NCI-H2227 (cell line): ENCODE measurements at regions not wholly inside any gene's neighbourhood (a gene's known extent, or its start where the extent isn't known, plus 50 kb on each side); places are given as distances from the start of the nearest gene placed in this dataset.
"Not testable (repeated sequence)": the region's sequence is repeated elsewhere in the genome, so short reads cannot be mapped to it uniquely, and the experiment has no call there.

Experiments
- DNase-seq: peaks from one replicate; lab custom pipeline; 2025; ENCODE audit not compliant: unreplicated experiment; lab: John Stamatoyannopoulos, UW

DNA sequence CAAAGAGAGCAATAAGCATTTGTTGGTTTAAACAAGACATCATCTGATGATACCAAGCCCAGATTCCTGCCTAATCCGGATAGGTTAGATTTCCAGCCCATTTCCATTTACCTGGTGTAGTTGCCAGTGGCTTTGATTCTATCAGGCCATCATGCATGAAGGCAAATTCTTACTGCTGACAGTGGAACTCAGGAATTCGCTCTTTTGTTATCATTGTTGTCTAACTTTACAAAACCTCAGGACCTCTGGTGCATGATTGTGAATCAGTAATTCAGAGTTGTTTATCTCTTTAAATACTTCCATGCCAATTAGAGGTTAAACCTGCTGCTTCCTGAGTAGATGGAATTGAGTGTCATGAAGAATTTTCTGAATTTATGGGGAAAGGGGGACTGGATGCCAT, 76.5 kb downstream of the C9orf152 start:
- DNase-seq: no peak

- not testable (repeated sequence) for DNase-seq
These were observed 75.4 kb downstream of the C9orf152 start for GRCh38 chr9:110132531-110132930.

DNA sequence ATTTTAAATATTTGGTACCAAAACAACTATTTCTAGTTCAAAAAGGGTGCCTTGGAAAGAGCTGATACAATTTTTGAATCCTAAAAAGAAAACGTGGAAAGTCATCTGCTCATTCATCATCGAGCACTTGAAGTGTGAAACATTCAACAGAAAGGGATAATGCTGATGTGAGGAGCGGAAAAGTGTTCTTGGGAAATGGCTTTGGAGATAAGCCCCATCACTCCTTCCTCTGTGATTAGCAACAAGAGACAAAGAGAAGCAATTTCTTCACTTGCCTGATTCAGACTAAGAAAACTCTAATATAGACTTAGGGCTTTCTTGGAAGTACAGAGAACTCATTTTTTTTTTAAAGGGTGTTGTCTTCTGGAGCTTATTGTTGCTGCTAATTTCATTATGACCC, 74.9 kb downstream of the C9orf152 start:
- no peak for DNase-seq

DNA sequence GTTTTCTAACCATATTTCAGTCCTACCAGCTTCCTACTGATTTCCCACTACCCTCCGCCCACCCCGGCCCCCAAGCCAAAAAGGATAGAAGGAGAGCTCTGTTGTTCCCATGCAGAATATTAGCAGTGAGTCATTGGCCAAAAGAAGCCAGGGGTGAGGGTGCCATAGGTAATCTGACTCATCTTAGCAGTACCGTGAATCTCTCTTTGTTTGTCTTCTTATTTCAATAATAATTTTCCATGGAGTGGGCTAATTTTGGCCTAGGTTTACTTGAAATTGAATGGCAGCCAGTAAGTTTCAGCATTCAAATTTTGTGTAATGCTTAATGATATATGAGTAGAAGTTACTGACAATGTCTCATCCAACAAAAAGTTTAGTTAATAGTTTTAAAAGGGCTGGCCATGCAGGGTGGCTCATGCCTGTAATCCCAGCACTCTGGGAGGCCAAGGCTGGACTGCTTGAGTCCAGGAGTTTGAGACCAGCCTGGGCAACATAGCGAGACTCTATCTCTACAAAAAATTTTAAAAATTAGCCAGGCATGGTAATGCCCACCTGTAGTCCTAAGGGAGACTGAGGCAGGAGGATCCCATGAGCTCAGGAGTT, 74.2 kb downstream of the C9orf152 start:
- DNase-seq: no peak

- no peak for DNase-seq
These were observed 72.1 kb downstream of the C9orf152 start for GRCh38 chr9:110135846-110136245.

GRCh38 chr9:110136802-110137201, 71.2 kb downstream of the C9orf152 start:
- DNase-seq: no peak

- DNase-seq: no peak
These were observed 67.7 kb downstream of the C9orf152 start for GRCh38 chr9:110140276-110140675.

GRCh38 chr9:110141227-110141793, 66.6 kb downstream of the C9orf152 start:
- no peak for DNase-seq

DNA sequence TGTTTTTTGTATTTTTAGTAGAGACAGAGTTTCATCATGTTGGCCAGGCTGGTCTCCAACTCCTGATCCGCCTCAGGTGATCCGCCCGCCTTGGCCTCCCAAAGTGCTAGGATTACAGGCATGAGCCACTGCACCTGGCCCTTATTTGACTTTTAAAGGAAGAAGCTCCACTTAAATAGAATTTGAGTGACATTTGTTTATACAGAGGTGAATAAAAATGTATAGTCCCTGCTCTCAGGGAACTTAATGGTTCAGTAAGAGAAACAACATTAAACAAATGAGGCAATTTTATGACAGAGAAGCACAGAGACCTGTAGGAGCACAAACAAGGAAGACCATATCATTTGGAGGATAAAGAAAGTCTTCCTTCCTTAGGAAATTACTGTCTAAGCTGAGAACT, 65.7 kb downstream of the C9orf152 start:
- DNase-seq: no peak

GRCh38 chr9:110142868-110143481, 65.0 kb downstream of the C9orf152 start:
- DNase-seq: peak; percentile 30

GRCh38 chr9:110143485-110143884, 64.5 kb downstream of the C9orf152 start:
- no peak for DNase-seq

DNA sequence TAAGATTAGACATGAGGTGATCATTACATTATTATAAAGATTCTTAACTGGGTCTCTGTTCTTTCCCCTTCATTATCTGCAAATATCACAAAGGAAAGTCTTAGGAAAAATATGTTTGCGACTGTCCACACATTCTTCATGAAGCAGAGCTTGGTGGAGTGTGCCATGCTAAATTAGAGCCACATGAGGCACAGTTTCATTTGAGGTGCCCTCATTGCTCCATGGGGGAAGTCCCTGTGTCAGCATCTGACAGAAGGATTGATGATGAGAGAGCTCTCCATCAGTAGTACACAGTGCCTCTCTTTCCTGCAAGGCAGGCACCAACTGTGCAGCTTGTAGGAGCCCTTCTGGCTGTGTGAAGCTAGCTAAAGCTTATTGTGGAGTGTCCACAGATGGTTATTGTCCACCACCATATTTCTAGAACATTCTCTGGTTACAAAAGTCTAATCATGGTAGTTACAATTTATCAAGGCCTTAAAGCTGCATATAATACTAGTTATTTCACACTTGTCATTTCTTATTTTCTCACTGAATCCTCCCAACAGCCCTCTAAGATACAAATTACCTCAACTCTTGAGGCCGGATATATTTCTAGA, 63.9 kb downstream of the C9orf152 start:
- no peak for DNase-seq

- DNase-seq: no peak
These were observed 61.6 kb downstream of the C9orf152 start for GRCh38 chr9:110146373-110146772.

- DNase-seq: no peak
These were observed 59.6 kb downstream of the C9orf152 start for GRCh38 chr9:110148384-110148783.

DNA sequence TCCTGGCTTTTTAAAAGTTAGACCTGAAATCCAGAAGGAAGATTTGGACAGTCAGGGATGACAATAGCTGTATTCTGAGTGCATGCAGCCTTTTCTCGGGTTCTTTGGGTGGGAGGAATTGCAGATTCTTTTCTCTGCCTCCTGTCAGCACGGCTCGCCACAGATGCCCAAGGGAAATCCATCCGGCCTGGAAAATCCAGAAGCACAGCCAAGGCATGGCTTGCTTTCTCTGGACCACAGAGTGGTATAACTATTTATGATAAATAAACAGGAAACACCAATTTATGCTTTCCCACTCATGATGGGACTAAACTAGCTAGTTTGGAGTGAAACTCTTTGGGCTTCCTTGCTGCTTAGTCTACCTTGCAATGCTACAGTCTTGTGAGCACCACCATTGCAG, 59.1 kb downstream of the C9orf152 start:
- DNase-seq: no peak
